Frontal cortex (tissue), 3 donors: ENCODE measurements at regions not wholly inside any gene's neighbourhood (a gene's known extent, or its start where the extent isn't known, plus 50 kb on each side); places are given as distances from the start of the nearest gene placed in this dataset.

ENCODE experiments used
- DNase-seq, 2 donors: peaks; one replicate each; pipeline ENCODE4 v3.0.0; 2012; ENCODE audit warnings: low spot score in 2 of 2
- FAIRE-seq: peaks from 2 replicates; lab custom pipeline; 2012; peaks lifted over from hg19 to GRCh38; lab: Jason Lieb, UNC
- donor health status: control.
- donor health status: control.
- donor health status: control.

DNA sequence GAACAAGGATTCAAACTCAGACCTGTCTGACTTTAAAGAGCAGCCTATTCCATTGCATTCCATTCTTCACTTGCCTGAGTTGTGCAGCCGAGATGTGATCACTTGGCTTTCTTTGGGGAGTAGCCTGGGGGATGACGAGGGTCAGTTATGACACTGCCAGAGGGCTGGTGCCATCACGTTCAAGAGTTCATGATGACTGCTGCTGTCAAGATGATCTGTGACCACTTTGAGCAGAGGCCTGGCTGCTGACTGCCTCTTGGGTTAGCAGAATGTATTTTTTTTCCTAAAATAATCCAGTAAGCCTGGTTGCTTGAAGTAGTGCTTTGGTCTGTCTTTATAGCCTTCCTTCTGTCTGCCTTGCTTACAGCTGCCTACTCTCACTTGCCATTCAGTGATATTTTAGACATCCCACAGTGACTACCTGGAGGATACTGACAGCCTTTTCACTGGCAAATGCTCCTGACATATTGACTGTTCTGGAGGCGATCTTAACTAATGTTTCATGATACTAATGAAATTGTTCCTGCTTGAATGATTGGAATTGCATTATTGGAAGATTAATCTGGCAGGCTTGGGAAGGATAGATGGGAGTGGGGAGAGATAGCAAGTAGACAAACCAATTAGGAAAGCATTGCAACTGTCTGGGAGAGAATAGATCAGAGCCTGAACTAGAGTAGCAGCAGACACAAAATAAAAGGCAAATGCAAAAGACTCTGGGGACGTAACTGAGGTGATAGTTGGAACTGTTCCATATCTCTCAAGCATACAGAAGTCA is 221.6 kb upstream of the LCORL start:
- FAIRE-seq (no peak), DNase-seq (no peak)

- FAIRE-seq (no peak), DNase-seq (no peak)
These were observed 220.2 kb upstream of the LCORL start for GRCh38 chr4:18241727-18242126.

- DNase-seq = no peak
These were observed 212.6 kb upstream of the LCORL start for GRCh38 chr4:18234108-18234507.

GRCh38 chr4:18231726-18232125 is 210.2 kb upstream of the LCORL start:
- DNase-seq (no peak), FAIRE-seq (no peak)

More at GRCh38 chr4:18234108-18234507, 212.6 kb upstream of the LCORL start:
- no peak for FAIRE-seq

GRCh38 chr4:18227880-18228279 is 206.3 kb upstream of the LCORL start:
- no peak for FAIRE-seq
- no peak for DNase-seq

DNA sequence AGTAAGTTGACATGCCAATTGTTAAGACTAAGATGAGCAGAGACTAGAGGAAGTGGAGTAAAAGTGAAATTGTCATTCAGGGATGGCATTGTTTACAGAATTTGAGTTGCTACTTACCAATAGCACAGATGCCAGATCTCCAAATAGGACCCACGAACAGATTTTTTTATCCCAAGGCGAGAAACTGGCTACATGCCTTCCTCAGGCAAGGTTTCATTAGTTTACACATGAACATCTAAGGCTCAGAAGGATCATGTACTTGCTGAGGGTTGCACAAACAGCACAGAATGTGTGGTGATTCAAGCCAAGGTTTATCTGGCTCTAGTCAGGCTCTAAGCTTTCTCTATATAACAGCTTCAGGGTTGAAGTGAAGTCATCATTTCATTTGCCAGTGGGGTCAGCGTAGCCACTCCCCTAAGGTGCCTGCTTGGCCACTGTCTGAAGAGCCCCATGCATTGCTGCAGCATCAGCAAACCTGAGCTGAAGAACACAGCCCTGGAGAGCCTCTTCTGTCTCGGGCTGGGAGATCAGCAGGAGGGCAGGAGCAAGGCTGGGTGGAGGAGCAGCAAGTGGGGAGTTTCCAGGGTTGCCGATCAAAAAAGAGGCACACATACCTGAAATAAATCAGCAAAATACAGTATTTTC is 193.0 kb upstream of the LCORL start:
- DNase-seq (no peak), FAIRE-seq (no peak)

DNA sequence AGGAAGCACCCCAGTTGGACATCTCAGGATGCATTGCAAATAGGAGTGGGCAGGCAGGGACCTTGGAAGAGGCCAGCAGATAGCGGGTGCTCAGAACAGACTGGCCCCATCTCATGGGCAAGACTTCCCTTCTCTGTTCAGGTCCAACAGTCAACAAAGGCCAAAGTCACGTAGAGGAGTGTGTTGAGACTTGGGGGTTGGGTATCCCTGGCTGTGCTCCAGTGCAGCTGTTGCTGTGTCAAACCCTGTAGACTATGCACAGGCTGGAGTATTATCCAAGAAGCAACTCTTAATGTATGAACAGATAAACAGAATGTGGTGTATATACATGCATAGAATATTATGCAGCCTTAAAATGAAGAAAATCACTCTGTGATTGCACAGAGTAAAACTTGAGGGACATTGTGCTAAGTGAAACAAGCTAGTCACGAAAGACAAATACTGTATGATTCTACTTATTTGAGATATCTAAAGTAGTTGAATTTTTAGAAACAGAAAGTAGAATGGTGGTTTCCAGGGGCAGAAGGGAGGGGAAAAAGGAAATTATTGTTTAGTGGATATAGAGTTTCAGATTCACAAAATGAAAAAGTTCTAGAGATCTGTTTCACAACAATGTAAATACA is 192.1 kb upstream of the LCORL start:
- DNase-seq (no peak), FAIRE-seq (no peak)

DNA sequence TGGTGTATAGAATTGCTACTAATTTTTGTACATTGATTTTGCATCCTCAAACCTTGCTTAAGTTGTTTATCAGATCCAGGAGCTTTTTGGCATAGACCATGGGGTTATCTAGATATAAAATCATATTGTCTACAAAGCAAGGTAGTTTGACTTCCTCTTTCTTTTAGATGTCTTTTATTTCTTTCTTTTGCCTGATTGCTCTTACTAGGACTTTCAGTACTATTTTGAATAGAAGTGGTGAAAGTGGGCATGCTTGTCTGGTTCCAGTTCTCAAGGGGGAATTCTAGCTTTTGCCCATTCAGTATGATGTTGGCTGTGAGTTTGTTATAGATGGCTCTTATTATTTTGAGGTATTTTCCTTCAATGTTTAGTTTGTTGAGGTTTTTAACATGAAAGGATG is 187.9 kb upstream of the LCORL start:
- no peak for FAIRE-seq

DNA sequence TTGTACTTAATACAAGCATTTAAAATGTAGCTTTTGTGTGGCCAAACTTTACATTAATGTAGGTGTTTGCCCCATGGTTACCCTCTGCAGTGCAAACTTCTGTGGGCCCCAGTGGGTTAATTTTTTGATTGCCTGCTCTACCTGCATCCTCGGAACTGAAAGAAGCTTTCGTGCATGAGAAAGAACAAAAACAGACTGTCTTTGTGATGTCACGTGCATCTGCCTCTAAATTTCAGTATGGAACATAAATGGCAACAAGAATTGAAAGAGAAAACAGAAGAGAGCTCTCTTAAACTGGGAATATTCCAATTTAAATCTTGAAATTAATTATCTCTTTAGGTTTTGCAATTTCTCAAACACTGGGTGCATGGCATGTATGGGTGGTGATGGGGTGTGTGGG is 182.4 kb upstream of the LCORL start:
- no peak for FAIRE-seq
- no peak for DNase-seq

More for the DNA sequence above, 187.9 kb upstream of the LCORL start:
- no peak for DNase-seq

GRCh38 chr4:18202486-18202885 is 180.9 kb upstream of the LCORL start:
- DNase-seq = no peak
- FAIRE-seq = no peak

- FAIRE-seq (no peak), DNase-seq (no peak)
These were observed 180.3 kb upstream of the LCORL start for GRCh38 chr4:18201885-18202284.

- DNase-seq = no peak
- FAIRE-seq = no peak
These were observed 177.1 kb upstream of the LCORL start for GRCh38 chr4:18198653-18199052.

GRCh38 chr4:18197467-18197866 is 175.9 kb upstream of the LCORL start:
- DNase-seq (no peak), FAIRE-seq (no peak)

DNA sequence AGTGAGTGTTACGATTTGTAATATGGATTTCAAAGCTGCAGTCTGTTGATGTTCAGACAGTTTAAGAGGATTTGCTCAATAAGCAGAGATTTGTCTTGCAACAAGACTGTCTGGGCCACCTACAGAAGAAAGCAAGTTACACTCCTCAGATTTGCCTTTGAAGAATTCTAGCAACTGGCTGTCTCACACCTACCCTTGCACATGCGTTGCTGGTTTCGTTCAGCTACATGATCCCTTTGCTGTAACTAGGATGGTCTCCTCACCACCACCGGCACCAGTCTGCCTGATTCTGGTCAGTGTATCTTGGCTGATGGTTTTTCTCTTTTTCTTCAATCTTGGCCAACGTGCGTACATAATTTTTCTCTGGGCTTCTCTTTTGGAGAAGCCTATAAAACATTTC is 172.7 kb upstream of the LCORL start:
- DNase-seq = no peak
- FAIRE-seq = no peak

DNA sequence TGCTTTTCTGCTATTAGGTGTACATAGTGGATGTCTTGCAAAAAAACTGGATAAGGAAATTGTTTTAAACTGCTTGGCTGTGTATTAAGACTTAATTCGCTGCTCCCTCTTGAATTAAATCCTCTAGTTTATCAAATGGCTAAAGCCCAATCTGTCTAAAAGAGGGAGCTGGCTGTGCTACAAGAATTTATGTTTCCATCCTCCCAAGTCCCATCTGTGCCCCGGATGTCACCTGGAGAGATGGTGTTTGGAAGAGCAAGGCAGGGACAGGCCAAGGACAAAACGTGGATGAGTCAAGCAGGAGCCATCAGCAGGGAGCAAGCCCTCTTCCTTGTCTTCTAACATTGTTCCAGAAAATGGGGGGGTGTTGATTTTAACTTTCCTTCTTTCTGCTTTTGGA is 171.3 kb upstream of the LCORL start:
- DNase-seq (no peak), FAIRE-seq (no peak)

DNA sequence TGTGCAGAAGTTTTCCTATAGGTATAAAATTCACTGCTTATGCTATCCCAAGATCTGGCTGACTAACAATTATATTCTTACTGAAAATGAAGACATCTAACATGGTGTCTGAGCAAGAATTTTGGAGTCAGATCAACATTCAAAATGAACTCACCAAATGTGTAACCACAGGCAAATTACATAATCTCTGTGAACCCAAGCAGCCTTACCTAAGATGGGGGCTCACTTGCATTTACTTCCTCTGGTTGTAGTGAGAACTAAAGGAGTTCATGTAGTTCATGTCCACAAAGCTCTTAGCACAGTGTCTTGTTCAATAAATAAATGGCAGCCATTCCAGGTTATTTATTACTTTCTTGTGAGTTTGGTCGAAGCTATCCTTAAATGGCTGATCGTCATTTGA is 163.9 kb upstream of the LCORL start:
- DNase-seq = no peak
- no peak for FAIRE-seq

- no peak for DNase-seq
- no peak for FAIRE-seq
These were observed 159.3 kb upstream of the LCORL start for GRCh38 chr4:18180892-18181291.

- no peak for FAIRE-seq
These were observed 158.6 kb upstream of the LCORL start for GRCh38 chr4:18180122-18180521.

DNA sequence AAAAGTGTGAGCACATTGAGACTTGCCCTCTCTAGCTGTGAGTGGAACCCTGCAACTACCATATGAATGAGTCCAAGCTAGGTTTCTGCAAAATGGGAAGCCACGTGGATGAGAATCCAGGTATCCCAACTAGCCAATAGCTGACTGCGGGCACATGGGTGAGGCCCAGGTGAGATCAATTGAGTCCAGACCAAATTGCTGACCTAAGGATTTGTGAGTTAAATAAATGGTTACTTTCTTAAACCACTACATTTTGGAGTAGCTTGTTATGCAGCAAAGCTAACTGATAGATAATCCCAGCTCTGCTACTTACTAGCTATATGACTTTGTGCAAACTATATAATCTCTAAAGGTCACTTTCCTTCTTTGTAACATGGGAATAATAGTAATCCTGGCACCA is 150.3 kb upstream of the LCORL start:
- FAIRE-seq = no peak
- DNase-seq = no peak

More at GRCh38 chr4:18180122-18180521, 158.6 kb upstream of the LCORL start:
- DNase-seq = no peak

DNA sequence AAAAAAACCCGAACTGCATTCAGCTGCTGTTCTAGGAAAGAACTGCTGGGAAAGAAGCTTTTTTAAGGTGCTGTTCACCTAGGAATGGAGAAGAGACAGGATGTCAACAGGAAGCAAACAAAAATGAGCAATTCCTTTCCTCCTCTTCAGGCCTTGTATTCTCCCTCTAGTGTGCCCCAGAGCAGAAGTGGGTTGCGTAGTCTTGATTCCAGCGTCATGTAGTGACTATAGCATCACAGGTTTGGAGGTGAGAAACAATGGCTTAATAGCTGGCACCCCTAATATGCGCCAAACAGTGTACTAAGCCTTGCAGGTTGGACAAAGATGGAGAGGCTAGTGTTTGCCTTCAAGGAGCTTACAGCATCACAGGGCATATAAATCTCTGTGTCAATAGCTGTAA is 146.3 kb upstream of the LCORL start:
- DNase-seq (no peak), FAIRE-seq (no peak)

- no peak for DNase-seq
- no peak for FAIRE-seq
These were observed 145.4 kb upstream of the LCORL start for GRCh38 chr4:18166925-18167324.
